Stomach (tissue), 4 donors: ENCODE measurements at regions not wholly inside any gene's neighbourhood (a gene's known extent, or its start where the extent isn't known, plus 50 kb on each side); places are given as distances from the start of the nearest gene placed in this dataset.

Experiments used
- POLR2A ChIP-seq, 4 donors: fragments of 450-650 bp; IDR thresholded peaks; one replicate each; pipeline ENCODE4 v1.6.1; 2016; ENCODE audit warnings: antibody characterized with exemption in 4 of 4, control low read depth in 2 of 4, mild to moderate bottlenecking in 1 of 4, moderate library complexity in 1 of 4
- POLR2AphosphoS5 ChIP-seq, 3 donors: sonication (generic); formaldehyde crosslinking; IDR thresholded peaks; one replicate each; pipeline ENCODE4 v1.6.1; 2016; ENCODE audit warnings: antibody characterized with exemption in 3 of 3
- TF ChIP-seq, protein P1 (sequence below), 7 experiments: fragments of 450-650 bp in 4 of 7; fragments of 200-600 bp in 3 of 7; sonication (generic) in 3 of 7; IDR thresholded peaks; one replicate each; pipeline ENCODE4 v1.5.1; 2016 to 2019; ENCODE audit warnings: antibody characterized with exemption in 7 of 7, control low read depth in 2 of 7, mild to moderate bottlenecking in 1 of 7

GRCh38 chr3:187504435-187504834 lies 136.2 kb downstream of the RTP4 start:
- no peak for TF ChIP-seq POLR2A (IDR thresholded peaks at IDR 0.05)
- TF ChIP-seq, protein P1, sequence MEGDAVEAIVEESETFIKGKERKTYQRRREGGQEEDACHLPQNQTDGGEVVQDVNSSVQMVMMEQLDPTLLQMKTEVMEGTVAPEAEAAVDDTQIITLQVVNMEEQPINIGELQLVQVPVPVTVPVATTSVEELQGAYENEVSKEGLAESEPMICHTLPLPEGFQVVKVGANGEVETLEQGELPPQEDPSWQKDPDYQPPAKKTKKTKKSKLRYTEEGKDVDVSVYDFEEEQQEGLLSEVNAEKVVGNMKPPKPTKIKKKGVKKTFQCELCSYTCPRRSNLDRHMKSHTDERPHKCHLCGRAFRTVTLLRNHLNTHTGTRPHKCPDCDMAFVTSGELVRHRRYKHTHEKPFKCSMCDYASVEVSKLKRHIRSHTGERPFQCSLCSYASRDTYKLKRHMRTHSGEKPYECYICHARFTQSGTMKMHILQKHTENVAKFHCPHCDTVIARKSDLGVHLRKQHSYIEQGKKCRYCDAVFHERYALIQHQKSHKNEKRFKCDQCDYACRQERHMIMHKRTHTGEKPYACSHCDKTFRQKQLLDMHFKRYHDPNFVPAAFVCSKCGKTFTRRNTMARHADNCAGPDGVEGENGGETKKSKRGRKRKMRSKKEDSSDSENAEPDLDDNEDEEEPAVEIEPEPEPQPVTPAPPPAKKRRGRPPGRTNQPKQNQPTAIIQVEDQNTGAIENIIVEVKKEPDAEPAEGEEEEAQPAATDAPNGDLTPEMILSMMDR (IDR thresholded peaks at IDR 0.05), result no peak
- TF ChIP-seq POLR2AphosphoS5 (IDR thresholded peaks at IDR 0.05), result no peak
